ENCODE measurements at regions not wholly inside any gene's neighbourhood (a gene's known extent, or its start where the extent isn't known, plus 50 kb on each side); places are given as distances from the start of the nearest gene placed in this dataset.

GRCh38 chr12:28121433-28121832 lies 68.8 kb upstream of the CCDC91 start:
- no peak for DNase-seq (ENCODE audit: low read depth)
- TF ChIP-seq MAX (IDR thresholded peaks at IDR 0.05; ENCODE audit: low read depth, low read length) (no peak), MYC (IDR thresholded peaks at IDR 0.05; ENCODE audit: low read depth, low read length) (no peak), POLR2A (IDR thresholded peaks at IDR 0.05; ENCODE audit: extremely low read depth, insufficient read length) (no peak), CTCF (IDR thresholded peaks at IDR 0.05; ENCODE audit: low read depth, low read length) (no peak)
- H3K4me3 ChIP-seq (ENCODE audit: low read depth, low read length) = no peak overlapping the region

GRCh38 chr12:28121899-28122655 lies 68.2 kb upstream of the CCDC91 start:
- no peak overlapping the region for H3K4me3 ChIP-seq (ENCODE audit: low read depth, low read length)
- TF ChIP-seq POLR2A (IDR thresholded peaks at IDR 0.05; ENCODE audit: extremely low read depth, insufficient read length) (no peak), MAX (IDR thresholded peaks at IDR 0.05; ENCODE audit: low read depth, low read length) (no peak), MYC (IDR thresholded peaks at IDR 0.05; ENCODE audit: low read depth, low read length) (no peak)
- no peak for DNase-seq (ENCODE audit: low read depth)

GRCh38 chr12:28122756-28123155 lies 67.5 kb upstream of the CCDC91 start:
- no peak for TF ChIP-seq POLR2A (IDR thresholded peaks at IDR 0.05; ENCODE audit: extremely low read depth, insufficient read length)
- TF ChIP-seq MAX (IDR thresholded peaks at IDR 0.05; ENCODE audit: low read depth, low read length) = no peak
- H3K4me3 ChIP-seq (ENCODE audit: low read depth, low read length) = no peak overlapping the region
- no peak for DNase-seq (ENCODE audit: low read depth)

GRCh38 chr12:28127455-28127854 lies 62.8 kb upstream of the CCDC91 start:
- TF ChIP-seq MAX (IDR thresholded peaks at IDR 0.05; ENCODE audit: low read depth, low read length) (no peak), CTCF (IDR thresholded peaks at IDR 0.05; ENCODE audit: low read depth, low read length) (no peak), MYC (IDR thresholded peaks at IDR 0.05; ENCODE audit: low read depth, low read length) (no peak), POLR2A (IDR thresholded peaks at IDR 0.05; ENCODE audit: extremely low read depth, insufficient read length) (no peak)
- no peak overlapping the region for H3K4me3 ChIP-seq (ENCODE audit: low read depth, low read length)
- DNase-seq (ENCODE audit: low read depth) = no peak

GRCh38 chr12:28129031-28129430 lies 61.2 kb upstream of the CCDC91 start:
- DNase-seq (ENCODE audit: low read depth) = no peak
- no peak overlapping the region for H3K4me3 ChIP-seq (ENCODE audit: low read depth, low read length)
- TF ChIP-seq MAX (IDR thresholded peaks at IDR 0.05; ENCODE audit: low read depth, low read length) (no peak), CTCF (IDR thresholded peaks at IDR 0.05; ENCODE audit: low read depth, low read length) (no peak), MYC (IDR thresholded peaks at IDR 0.05; ENCODE audit: low read depth, low read length) (no peak), POLR2A (IDR thresholded peaks at IDR 0.05; ENCODE audit: extremely low read depth, insufficient read length) (no peak)

- no peak for DNase-seq (ENCODE audit: low read depth)
- TF ChIP-seq POLR2A (IDR thresholded peaks at IDR 0.05; ENCODE audit: extremely low read depth, insufficient read length) (no peak), CTCF (IDR thresholded peaks at IDR 0.05; ENCODE audit: low read depth, low read length) (no peak), MAX (IDR thresholded peaks at IDR 0.05; ENCODE audit: low read depth, low read length) (no peak), MYC (IDR thresholded peaks at IDR 0.05; ENCODE audit: low read depth, low read length) (no peak)
Measured at GRCh38 chr12:28130234-28130624, 60.0 kb upstream of the CCDC91 start.

More at GRCh38 chr12:28130234-28130624, 60.0 kb upstream of the CCDC91 start:
- H3K4me3 ChIP-seq (ENCODE audit: low read depth, low read length) = no peak overlapping the region
